ENCODE measurements at regions not wholly inside any gene's neighbourhood (a gene's known extent, or its start where the extent isn't known, plus 50 kb on each side); places are given as distances from the start of the nearest gene placed in this dataset.

- TF ChIP-seq YY1 (IDR thresholded peaks at IDR 0.05; ENCODE audit: insufficient read depth, insufficient read length) = no peak
- no peak for TF ChIP-seq ZNF274 (IDR thresholded peaks at IDR 0.05; ENCODE audit: low read depth, low read length)
These were observed 136.5 kb downstream of the JCAD start for GRCh38 chr10:29922892-29923291.
